MCF 10A (cell line): ENCODE measurements at regions not wholly inside any gene's neighbourhood (a gene's known extent, or its start where the extent isn't known, plus 50 kb on each side); places are given as distances from the start of the nearest gene placed in this dataset.

Source experiments
- BruUV-seq: library from RNA; stranded (reverse); fragments of 400-500 nt; replicated peaks from 2 replicates; lab custom pipeline; 2021; lab: Mats Ljungman, UMichigan
- CTCF ChIA-PET: fragments of 300-600 bp; sonication (Branson Sonifier 250); formaldehyde crosslinking; extraction: SDS; loops from one replicate; lab custom pipeline; 2021; ENCODE audit warnings: antibody characterized with exemption, inconsistent platforms; lab: Yijun Ruan, JAX
- POLR2A ChIA-PET: fragments of 300-600, 350-650 bp; sonication (Branson Sonifier 250); formaldehyde crosslinking; extraction: SDS; loops from one replicate; lab custom pipeline; 2020; ENCODE audit warnings: antibody characterized with exemption, inconsistent platforms; lab: Yijun Ruan, JAX
- DNase-seq: peaks from one replicate; pipeline ENCODE4 v3.0.0-alpha.2; 2018; ENCODE audit not compliant: unreplicated experiment
- H3K27ac Mint-ChIP-seq: one replicate; pipeline ENCODE4 v1.8.0; 2022; ENCODE audit warnings: mild to moderate bottlenecking, low read depth, mixed read lengths; ENCODE audit not compliant: unreplicated experiment
- H3K27me3 Mint-ChIP-seq: one replicate; pipeline ENCODE4 v1.8.0; 2022; ENCODE audit warnings: mixed read lengths; ENCODE audit not compliant: insufficient read depth, unreplicated experiment
- H3K36me3 Mint-ChIP-seq: one replicate; pipeline ENCODE4 v1.8.0; 2022; ENCODE audit warnings: mild to moderate bottlenecking, moderate library complexity, mixed read lengths; ENCODE audit not compliant: insufficient read depth, unreplicated experiment
- H3K4me1 Mint-ChIP-seq: one replicate; pipeline ENCODE4 v1.8.0; 2022; ENCODE audit warnings: mixed read lengths; ENCODE audit not compliant: insufficient read depth, unreplicated experiment
- H3K4me3 Mint-ChIP-seq: one replicate; pipeline ENCODE4 v1.8.0; 2022; ENCODE audit warnings: mild to moderate bottlenecking, moderate library complexity, mixed read lengths; ENCODE audit not compliant: unreplicated experiment
- H3K9me3 Mint-ChIP-seq: one replicate; pipeline ENCODE4 v1.8.0; 2022; ENCODE audit warnings: mixed read lengths; ENCODE audit not compliant: unreplicated experiment
- intact Hi-C: fragments of 100-400 bp; cut with micrococcal nuclease; formaldehyde crosslinking; loops from 2 replicates; pipeline ENCODE4 v1.14.1; 2022
- TF ChIP-seq, protein P1 (sequence below): fragments of 200-600 bp; IDR thresholded peaks from one replicate; pipeline ENCODE4 v1.8.0; 2022; ENCODE audit warnings: antibody characterized with exemption, mild to moderate bottlenecking; ENCODE audit not compliant: unreplicated experiment

DNA sequence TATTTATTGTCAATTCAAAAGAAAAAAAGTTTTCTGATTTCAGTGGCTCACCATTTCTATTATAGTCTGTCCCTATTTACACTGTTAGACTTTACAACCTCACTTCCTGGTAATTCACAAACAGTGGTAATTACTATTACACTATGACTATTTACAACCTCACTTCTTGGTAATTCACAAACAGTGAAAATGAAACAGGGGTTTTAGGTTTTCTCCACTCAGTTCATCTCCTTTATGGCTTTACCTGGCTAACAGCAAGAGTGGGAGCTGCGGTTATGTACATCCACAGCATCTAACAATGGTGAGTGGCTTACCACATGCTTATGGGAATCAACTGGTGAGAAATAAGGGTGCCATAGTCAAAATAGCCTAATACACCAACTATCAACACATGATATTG lies 166.4 kb downstream of the CASP12 start:
- no peaks in the 10 kb centered on the region for H3K27me3 Mint-ChIP-seq
- POLR2A ChIA-PET, result no interaction called here
- TF ChIP-seq, protein P1, sequence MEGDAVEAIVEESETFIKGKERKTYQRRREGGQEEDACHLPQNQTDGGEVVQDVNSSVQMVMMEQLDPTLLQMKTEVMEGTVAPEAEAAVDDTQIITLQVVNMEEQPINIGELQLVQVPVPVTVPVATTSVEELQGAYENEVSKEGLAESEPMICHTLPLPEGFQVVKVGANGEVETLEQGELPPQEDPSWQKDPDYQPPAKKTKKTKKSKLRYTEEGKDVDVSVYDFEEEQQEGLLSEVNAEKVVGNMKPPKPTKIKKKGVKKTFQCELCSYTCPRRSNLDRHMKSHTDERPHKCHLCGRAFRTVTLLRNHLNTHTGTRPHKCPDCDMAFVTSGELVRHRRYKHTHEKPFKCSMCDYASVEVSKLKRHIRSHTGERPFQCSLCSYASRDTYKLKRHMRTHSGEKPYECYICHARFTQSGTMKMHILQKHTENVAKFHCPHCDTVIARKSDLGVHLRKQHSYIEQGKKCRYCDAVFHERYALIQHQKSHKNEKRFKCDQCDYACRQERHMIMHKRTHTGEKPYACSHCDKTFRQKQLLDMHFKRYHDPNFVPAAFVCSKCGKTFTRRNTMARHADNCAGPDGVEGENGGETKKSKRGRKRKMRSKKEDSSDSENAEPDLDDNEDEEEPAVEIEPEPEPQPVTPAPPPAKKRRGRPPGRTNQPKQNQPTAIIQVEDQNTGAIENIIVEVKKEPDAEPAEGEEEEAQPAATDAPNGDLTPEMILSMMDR, result no peak

DNA sequence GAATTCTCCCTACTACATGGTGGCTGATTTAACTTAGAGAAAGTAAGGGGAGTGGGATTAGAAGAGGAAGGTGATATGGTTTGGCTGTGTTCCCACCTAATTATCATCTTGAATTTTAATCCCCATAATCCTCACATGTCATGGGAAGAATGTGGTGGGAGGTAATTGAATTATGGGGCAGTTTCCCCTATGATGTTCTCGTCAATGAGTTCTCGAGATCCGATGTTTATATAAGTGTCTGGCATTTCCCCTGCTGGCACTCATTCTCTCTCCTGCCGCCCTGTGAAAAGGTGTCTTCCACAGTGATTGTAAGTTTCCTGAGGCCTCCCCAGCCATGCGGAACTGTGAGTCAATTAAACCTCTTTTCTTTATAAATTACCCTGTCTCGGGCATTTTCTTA lies 169.3 kb downstream of the CASP12 start:
- CTCF ChIA-PET, result no interaction called here
- intact Hi-C loops, result no loop called here
- H3K27me3 Mint-ChIP-seq, result no peaks in the 10 kb centered on the region
- no peaks in the 10 kb centered on the region for H3K9me3 Mint-ChIP-seq
- H3K4me3 Mint-ChIP-seq, result no peak overlapping the region
- no TSS peak for BruUV-seq
- TF ChIP-seq, protein P1, result no peak
- POLR2A ChIA-PET, result no interaction called here
- no peak overlapping the region for H3K27ac Mint-ChIP-seq
- DNase-seq, result no peak
- H3K4me1 Mint-ChIP-seq, result no peaks in the 10 kb centered on the region
- no peaks in the 10 kb centered on the region for H3K36me3 Mint-ChIP-seq

More for the DNA sequence above, 166.4 kb downstream of the CASP12 start:
- Mint-ChIP-seq H3K9me3 (no peaks in the 10 kb centered on the region), H3K4me3 (no peak overlapping the region), H3K27ac (no peak overlapping the region), H3K4me1 (no peaks in the 10 kb centered on the region), H3K36me3 (no peaks in the 10 kb centered on the region)
- DNase-seq, result no peak
- CTCF ChIA-PET, result no interaction called here
- BruUV-seq, result no TSS peak
- intact Hi-C loops, result no loop called here

GRCh38 chr11:104727768-104728167 lies 170.5 kb downstream of the CASP12 start:
- no TSS peak for BruUV-seq
- intact Hi-C loops, result no loop called here
- H3K4me3 Mint-ChIP-seq, result no peak overlapping the region
- no peaks in the 10 kb centered on the region for H3K27me3 Mint-ChIP-seq
- H3K9me3 Mint-ChIP-seq, result peaks cover 8% of the 10 kb centered on the region
- no peaks in the 10 kb centered on the region for H3K36me3 Mint-ChIP-seq
- no peaks in the 10 kb centered on the region for H3K4me1 Mint-ChIP-seq
- no peak for DNase-seq
- ChIA-PET POLR2A (no interaction called here), CTCF (no interaction called here)
- H3K27ac Mint-ChIP-seq, result no peak overlapping the region
- TF ChIP-seq, protein P1, result no peak

GRCh38 chr11:104727095-104727494 lies 171.2 kb downstream of the CASP12 start:
- ChIA-PET POLR2A (no interaction called here), CTCF (interaction anchor here (0.6 kb wide), 1 partner anchor 215 kb away, joined by 3 read pairs; no protein-coding TSS in a partner anchor)
- no peak for DNase-seq
- no peak overlapping the region for H3K4me3 Mint-ChIP-seq
- no peak overlapping the region for H3K27ac Mint-ChIP-seq
- intact Hi-C loops, result no loop called here
- TF ChIP-seq, protein P1, result no peak
- H3K27me3 Mint-ChIP-seq, result no peaks in the 10 kb centered on the region
- no peaks in the 10 kb centered on the region for H3K36me3 Mint-ChIP-seq
- BruUV-seq, result no TSS peak
- H3K9me3 Mint-ChIP-seq, result peaks cover 8% of the 10 kb centered on the region
- no peaks in the 10 kb centered on the region for H3K4me1 Mint-ChIP-seq
